ENCODE measurements at regions not wholly inside any gene's neighbourhood (a gene's known extent, or its start where the extent isn't known, plus 50 kb on each side); places are given as distances from the start of the nearest gene placed in this dataset.

DNA sequence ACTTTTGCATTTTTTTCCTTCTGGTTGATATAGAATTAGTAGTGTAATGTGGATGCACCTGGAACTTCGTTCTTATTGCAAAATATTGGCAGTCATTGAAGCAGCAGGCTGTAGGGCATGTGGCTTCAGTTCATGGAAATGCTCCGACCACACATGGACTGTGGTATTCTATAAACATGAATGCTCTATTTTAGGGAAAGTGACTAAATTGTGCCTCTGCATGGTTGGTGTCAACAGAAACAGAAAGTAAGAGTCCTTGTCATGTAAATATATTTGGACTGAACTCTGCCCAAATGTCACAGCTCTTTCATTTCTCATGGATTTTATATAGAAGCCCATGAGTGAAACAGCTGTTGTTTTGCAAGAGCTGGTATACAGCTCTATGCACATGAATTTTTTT lies 917.0 kb downstream of the LRFN5 start:
- TF ChIP-seq, protein P1, sequence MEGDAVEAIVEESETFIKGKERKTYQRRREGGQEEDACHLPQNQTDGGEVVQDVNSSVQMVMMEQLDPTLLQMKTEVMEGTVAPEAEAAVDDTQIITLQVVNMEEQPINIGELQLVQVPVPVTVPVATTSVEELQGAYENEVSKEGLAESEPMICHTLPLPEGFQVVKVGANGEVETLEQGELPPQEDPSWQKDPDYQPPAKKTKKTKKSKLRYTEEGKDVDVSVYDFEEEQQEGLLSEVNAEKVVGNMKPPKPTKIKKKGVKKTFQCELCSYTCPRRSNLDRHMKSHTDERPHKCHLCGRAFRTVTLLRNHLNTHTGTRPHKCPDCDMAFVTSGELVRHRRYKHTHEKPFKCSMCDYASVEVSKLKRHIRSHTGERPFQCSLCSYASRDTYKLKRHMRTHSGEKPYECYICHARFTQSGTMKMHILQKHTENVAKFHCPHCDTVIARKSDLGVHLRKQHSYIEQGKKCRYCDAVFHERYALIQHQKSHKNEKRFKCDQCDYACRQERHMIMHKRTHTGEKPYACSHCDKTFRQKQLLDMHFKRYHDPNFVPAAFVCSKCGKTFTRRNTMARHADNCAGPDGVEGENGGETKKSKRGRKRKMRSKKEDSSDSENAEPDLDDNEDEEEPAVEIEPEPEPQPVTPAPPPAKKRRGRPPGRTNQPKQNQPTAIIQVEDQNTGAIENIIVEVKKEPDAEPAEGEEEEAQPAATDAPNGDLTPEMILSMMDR (IDR thresholded peaks at IDR 0.05 in 4 of 5, conservative IDR thresholded peaks at IDR 0.05 in 1 of 5), result no peak
- no peak for TF ChIP-seq POLR2A (IDR thresholded peaks at IDR 0.05)

Measured in gastrocnemius medialis (tissue), 4 donors.